IMR-90 (cell line): ENCODE measurements at regions not wholly inside any gene's neighbourhood (a gene's known extent, or its start where the extent isn't known, plus 50 kb on each side); places are given as distances from the start of the nearest gene placed in this dataset.

Experiments used
- ATAC-seq: fragments of 200-7000 bp; cut with Tn5 transposase; 2 replicates; pipeline ENCODE4 v1.9.1; 2020; ENCODE audit warnings: low read depth, mild to moderate bottlenecking, moderate library complexity
- BruUV-seq: library from RNA; stranded (reverse); fragments of 400-500 nt; replicated peaks from 2 replicates; lab custom pipeline; 2021; lab: Mats Ljungman, UMichigan
- CTCF ChIA-PET: fragments of 300-600 bp; formaldehyde crosslinking; extraction: SDS; loops from one replicate; lab custom pipeline; 2021; ENCODE audit warnings: antibody characterized with exemption; lab: Yijun Ruan, JAX
- POLR2A ChIA-PET: fragments of 300-600 bp; sonication (Branson Sonifier 250); formaldehyde crosslinking; loops from one replicate; lab custom pipeline; 2022; ENCODE audit warnings: antibody characterized with exemption; ENCODE audit not compliant: unreplicated experiment; lab: Charles Lee
- DNase-seq: peaks from one replicate; pipeline ENCODE4 v3.0.0; 2013
- H2AFZ ChIP-seq: replicated peaks from 2 replicates; pipeline ENCODE3; 2013; ENCODE audit warnings: low read length, mild to moderate bottlenecking; ENCODE audit not compliant: poor library complexity
- H2AK5ac ChIP-seq: 2 replicates; pipeline ENCODE4 v1.6.1; 2013; ENCODE audit warnings: low read depth, low read length, inconsistent platforms
- H2AK9ac ChIP-seq: replicated peaks from 2 replicates; pipeline ENCODE3; 2013; ENCODE audit warnings: mild to moderate bottlenecking, low read depth, low read length, moderate library complexity; ENCODE audit not compliant: poor library complexity
- H2BK120ac ChIP-seq: 2 replicates; pipeline ENCODE4 v1.6.1; 2013; ENCODE audit warnings: low read depth, low read length, inconsistent platforms
- H2BK15ac ChIP-seq: 3 replicates; pipeline ENCODE4 v1.6.1; 2013; ENCODE audit warnings: low read depth, low read length, inconsistent platforms
- H2BK20ac ChIP-seq: 2 replicates; pipeline ENCODE4 v1.6.1; 2013; ENCODE audit warnings: low read depth, mild to moderate bottlenecking, inconsistent platforms, low read length, moderate library complexity
- H2BK5ac ChIP-seq: 2 replicates; pipeline ENCODE4 v1.6.1; 2013; ENCODE audit warnings: mild to moderate bottlenecking, low read depth, low read length, inconsistent platforms; ENCODE audit not compliant: poor library complexity, severe bottlenecking
- H3K14ac ChIP-seq: replicated peaks from 2 replicates; pipeline ENCODE4 v1.6.1; 2013; ENCODE audit warnings: low read depth, low read length, inconsistent platforms
- H3K18ac ChIP-seq: 2 replicates; pipeline ENCODE4 v1.6.1; 2013; ENCODE audit warnings: low read depth, low read length, control low read depth
- H3K23ac ChIP-seq: 2 replicates; pipeline ENCODE4 v1.6.1; 2013; ENCODE audit warnings: low read depth, low read length, inconsistent platforms
- H3K27ac ChIP-seq: 2 replicates; pipeline ENCODE4 v1.5.1; 2013; ENCODE audit warnings: mild to moderate bottlenecking, control low read depth, low read length; ENCODE audit not compliant: insufficient read depth
- H3K27me3 ChIP-seq: 2 replicates; pipeline ENCODE4 v1.6.1; 2013; ENCODE audit warnings: low read length; ENCODE audit not compliant: control insufficient read depth, insufficient read depth
- H3K36me3 ChIP-seq: 2 replicates; pipeline ENCODE4 v1.6.1; 2013; ENCODE audit warnings: low read length, mixed read lengths; ENCODE audit not compliant: control insufficient read depth, insufficient read depth
- H3K4ac ChIP-seq: 2 replicates; pipeline ENCODE4 v1.6.1; 2013; ENCODE audit warnings: low read depth, low read length, inconsistent platforms
- H3K4me1 ChIP-seq: 2 replicates; pipeline ENCODE4 v1.6.1; 2013; ENCODE audit warnings: low read length, mixed read lengths; ENCODE audit not compliant: control insufficient read depth, insufficient read depth
- H3K4me2 ChIP-seq: 2 replicates; pipeline ENCODE4 v1.6.1; 2013; ENCODE audit warnings: low read depth, mild to moderate bottlenecking, control low read depth, low read length, moderate library complexity
- H3K4me3 ChIP-seq: 2 replicates; pipeline ENCODE4 v1.5.1; 2013; ENCODE audit warnings: low read depth, mild to moderate bottlenecking, control low read depth, low read length, moderate library complexity; ENCODE audit not compliant: insufficient read depth
- H3K56ac ChIP-seq: 2 replicates; pipeline ENCODE4 v1.6.1; 2013; ENCODE audit warnings: low read length, inconsistent platforms; ENCODE audit not compliant: insufficient read depth; ENCODE audit errors: extremely low read depth
- H3K79me1 ChIP-seq, 2 experiments: 2 replicates each; pipeline ENCODE4 v1.6.1; 2013; ENCODE audit warnings: low read length in 2 of 2, inconsistent platforms in 1 of 2, low read depth in 1 of 2
- H3K9ac ChIP-seq: 2 replicates; pipeline ENCODE4 v1.6.1; 2013; ENCODE audit warnings: low read depth, low read length, control low read depth
- H3K9me1 ChIP-seq: 2 replicates; pipeline ENCODE4 v1.6.1; 2013; ENCODE audit warnings: low read length, inconsistent platforms; ENCODE audit not compliant: insufficient read depth
- H3K9me3 ChIP-seq: 2 replicates; pipeline ENCODE4 v1.6.1; 2013; ENCODE audit warnings: low read length; ENCODE audit not compliant: control insufficient read depth, insufficient read depth
- H4K20me1 ChIP-seq: 2 replicates; pipeline ENCODE4 v1.6.1; 2013; ENCODE audit warnings: low read length, inconsistent platforms; ENCODE audit not compliant: insufficient read depth
- H4K5ac ChIP-seq: 2 replicates; pipeline ENCODE4 v1.6.1; 2013; ENCODE audit warnings: mild to moderate bottlenecking, low read depth, low read length, control low read depth
- H4K8ac ChIP-seq, 2 experiments: 2 replicates each; pipeline ENCODE4 v1.6.1; 2013; ENCODE audit warnings: low read depth in 2 of 2, low read length in 2 of 2, control low read depth in 1 of 2, inconsistent platforms in 1 of 2
- H4K91ac ChIP-seq: 2 replicates; pipeline ENCODE4 v1.6.1; 2013; ENCODE audit warnings: low read depth, low read length, inconsistent platforms; ENCODE audit not compliant: insufficient read depth
- CEBPB ChIP-seq: IDR thresholded peaks from 2 replicates; pipeline ENCODE4 v1.6.1; 2012; ENCODE audit warnings: low read depth, low read length, improper control_type of control experiment
- MAFK ChIP-seq: IDR thresholded peaks from 2 replicates; pipeline ENCODE4 v1.6.1; 2012; ENCODE audit warnings: low read depth, low read length, improper control_type of control experiment
- MAZ ChIP-seq: IDR thresholded peaks from 2 replicates; pipeline ENCODE4 v1.6.1; 2012; ENCODE audit warnings: low read depth, mild to moderate bottlenecking, low read length, improper control_type of control experiment, moderate library complexity, borderline replicate concordance
- POLR2A ChIP-seq: IDR thresholded peaks from 2 replicates; pipeline ENCODE4 v1.6.1; 2012; ENCODE audit warnings: mild to moderate bottlenecking, low read depth, low read length
- WGBS, 2 experiments: methylation state at CpG; one replicate each; pipeline versions ENCODE4 v1.1.5 to v1.1.7; 2013; ENCODE audit warnings: missing lambda C conversion rate in 2 of 2; ENCODE audit not compliant: insufficient read length in 1 of 2; ENCODE audit errors: extremely low coverage in 2 of 2; 5-methylcytosine and 5-hydroxymethylcytosine counted together
- dilution Hi-C: fragments of 300-500 bp; cut with HindIII; formaldehyde crosslinking; loops from one replicate; pipeline ENCODE4 v1.14.3; 2018; ENCODE audit warnings: low sequenced_read_pairs; ENCODE audit not compliant: unreplicated experiment
- in situ Hi-C: fragments of 300-500 bp; cut with MboI; formaldehyde crosslinking; loops from 3 replicates; pipeline ENCODE4 v1.14.3; 2019; ENCODE audit warnings: low sequenced_read_pairs, inconsistent platforms, mixed read lengths
- intact Hi-C: fragments of 100-400 bp; cut with micrococcal nuclease; formaldehyde crosslinking; loops from 2 replicates; pipeline ENCODE4 v1.10.0; 2022
- TF ChIP-seq, protein P1 (sequence below): conservative IDR thresholded peaks from 2 replicates; pipeline ENCODE4 v1.5.1; 2012; ENCODE audit warnings: mild to moderate bottlenecking, low read depth, low read length, improper control_type of control experiment

DNA sequence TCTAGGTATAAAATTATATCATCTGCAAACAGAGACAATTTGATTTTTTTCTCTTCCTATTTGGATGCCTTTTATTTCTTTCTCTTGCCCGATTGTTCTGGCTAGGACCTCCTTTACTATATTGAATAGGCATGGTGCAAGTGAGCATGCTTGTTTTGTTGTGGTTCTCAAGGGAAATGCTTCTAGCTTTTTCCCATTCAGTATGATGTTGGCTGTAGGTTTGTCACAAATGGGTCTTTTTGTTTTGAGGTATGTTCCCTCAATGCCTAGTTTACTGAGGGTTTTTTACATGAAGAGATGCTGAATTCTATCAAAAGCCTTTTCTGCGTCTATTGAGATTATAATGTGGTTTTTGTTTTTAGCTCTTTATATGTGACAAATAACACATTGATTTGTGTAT lies 198.2 kb upstream of the GHR start:
- H3K36me3 ChIP-seq: no peaks in the 10 kb centered on the region
- no peak overlapping the region for H4K5ac ChIP-seq
- H3K9me3 ChIP-seq: no peaks in the 10 kb centered on the region
- ChIA-PET CTCF (no interaction called here), POLR2A (no interaction called here)
- H3K9ac ChIP-seq: no peak overlapping the region
- intact Hi-C loops (no loop called here), dilution Hi-C loops (no loop called here), in situ Hi-C loops (no loop called here)
- H3K4ac ChIP-seq: no peak overlapping the region
- H4K8ac ChIP-seq: no peak overlapping the region
- H3K9me1 ChIP-seq: no peaks in the 10 kb centered on the region
- H3K4me1 ChIP-seq: no peaks in the 10 kb centered on the region
- no peak overlapping the region for H3K56ac ChIP-seq
- H4K91ac ChIP-seq: no peak overlapping the region
- H2BK5ac ChIP-seq: no peak overlapping the region
- H3K79me1 ChIP-seq: no peaks in the 10 kb centered on the region
- H2AFZ ChIP-seq: no peak overlapping the region
- BruUV-seq: no TSS peak
- TF ChIP-seq MAFK (no peak), CEBPB (no peak), POLR2A (no peak), MAZ (no peak)
- TF ChIP-seq, protein P1, sequence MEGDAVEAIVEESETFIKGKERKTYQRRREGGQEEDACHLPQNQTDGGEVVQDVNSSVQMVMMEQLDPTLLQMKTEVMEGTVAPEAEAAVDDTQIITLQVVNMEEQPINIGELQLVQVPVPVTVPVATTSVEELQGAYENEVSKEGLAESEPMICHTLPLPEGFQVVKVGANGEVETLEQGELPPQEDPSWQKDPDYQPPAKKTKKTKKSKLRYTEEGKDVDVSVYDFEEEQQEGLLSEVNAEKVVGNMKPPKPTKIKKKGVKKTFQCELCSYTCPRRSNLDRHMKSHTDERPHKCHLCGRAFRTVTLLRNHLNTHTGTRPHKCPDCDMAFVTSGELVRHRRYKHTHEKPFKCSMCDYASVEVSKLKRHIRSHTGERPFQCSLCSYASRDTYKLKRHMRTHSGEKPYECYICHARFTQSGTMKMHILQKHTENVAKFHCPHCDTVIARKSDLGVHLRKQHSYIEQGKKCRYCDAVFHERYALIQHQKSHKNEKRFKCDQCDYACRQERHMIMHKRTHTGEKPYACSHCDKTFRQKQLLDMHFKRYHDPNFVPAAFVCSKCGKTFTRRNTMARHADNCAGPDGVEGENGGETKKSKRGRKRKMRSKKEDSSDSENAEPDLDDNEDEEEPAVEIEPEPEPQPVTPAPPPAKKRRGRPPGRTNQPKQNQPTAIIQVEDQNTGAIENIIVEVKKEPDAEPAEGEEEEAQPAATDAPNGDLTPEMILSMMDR: no peak
- no peak overlapping the region for H3K14ac ChIP-seq
- H3K27ac ChIP-seq: no peak overlapping the region
- H3K4me2 ChIP-seq: no peak overlapping the region
- H3K4me3 ChIP-seq: no peak overlapping the region
- no peaks in the 10 kb centered on the region for H4K20me1 ChIP-seq
- no peak overlapping the region for H3K23ac ChIP-seq
- no peaks in the 10 kb centered on the region for H3K27me3 ChIP-seq
- WGBS, 2 experiments: no CpG with 5 or more reads among the region's 2 CpGs
- no peak overlapping the region for H2BK15ac ChIP-seq
- H2BK120ac ChIP-seq: no peak overlapping the region
- DNase-seq (no peak), ATAC-seq (no peak)
- no peak overlapping the region for H2AK9ac ChIP-seq
- no peak overlapping the region for H3K18ac ChIP-seq
- no peak overlapping the region for H2BK20ac ChIP-seq
- no peak overlapping the region for H2AK5ac ChIP-seq
